ENCODE measurements at regions not wholly inside any gene's neighbourhood (a gene's known extent, or its start where the extent isn't known, plus 50 kb on each side); places are given as distances from the start of the nearest gene placed in this dataset.
A peak's percentile ranks its signal among the peaks of the same experiment; 100 is the strongest.

DNA sequence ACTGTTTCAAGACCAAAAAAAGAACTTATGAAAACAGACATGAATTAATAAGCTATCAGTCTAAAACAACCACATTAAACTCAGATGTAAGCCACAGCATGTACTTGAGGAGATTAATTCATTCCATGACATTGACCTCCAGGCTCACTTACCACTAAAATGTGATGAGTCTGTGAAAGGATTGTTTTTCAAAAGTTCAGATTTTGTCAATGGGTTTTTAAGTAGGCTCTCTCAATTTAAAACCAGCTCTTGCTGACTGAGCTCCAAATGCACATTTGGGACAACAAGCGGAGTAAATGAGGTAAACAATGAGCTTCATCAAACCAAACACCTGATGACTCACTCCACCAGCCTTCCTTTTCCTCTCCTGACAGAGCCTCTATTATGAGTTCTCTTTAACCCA, 197.0 kb downstream of the SIM1 start:
- peak; percentile 86 for DNase-seq (ENCODE audit: low read depth)

DNA sequence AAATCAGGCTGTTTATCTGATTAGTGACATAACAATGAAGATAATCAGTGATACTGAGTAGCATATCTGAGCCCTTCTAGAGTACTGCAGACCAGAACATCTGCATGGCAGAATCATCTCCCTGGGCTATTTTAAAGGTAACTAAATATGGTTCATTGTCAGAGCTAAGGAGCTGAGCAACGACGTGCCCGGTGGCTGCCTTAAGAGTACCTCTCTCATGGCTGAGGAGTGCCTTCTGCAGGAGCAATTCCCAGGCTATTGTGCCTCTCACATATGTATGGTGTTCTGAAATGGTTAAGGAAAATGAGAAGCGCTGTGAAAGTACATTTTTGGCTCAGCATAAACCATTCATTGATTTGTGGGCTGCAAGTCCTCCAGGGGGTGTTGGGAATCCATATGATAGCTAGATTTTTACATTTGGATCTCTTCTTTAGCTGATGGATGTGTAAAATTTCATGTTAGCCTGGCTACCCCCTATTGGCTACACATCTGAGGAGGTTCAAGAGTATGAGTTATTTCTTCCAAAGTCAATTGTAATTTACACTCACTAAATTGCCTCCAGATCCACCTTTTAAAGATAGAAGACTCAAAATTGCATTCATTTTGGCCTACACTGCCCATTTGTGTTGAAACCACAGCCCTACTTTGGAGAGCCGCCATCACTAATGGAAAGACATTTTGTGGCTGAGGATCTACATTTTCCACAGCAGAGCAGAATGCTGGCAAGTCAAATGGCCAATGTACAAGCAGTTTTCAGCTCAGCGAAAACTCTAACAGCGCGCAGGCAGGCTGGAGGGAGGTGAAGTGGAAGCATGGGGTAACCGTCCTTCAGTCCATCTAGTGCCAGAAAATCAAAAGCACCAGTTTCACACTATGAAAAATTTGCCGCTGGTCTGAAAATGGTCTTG, 198.0 kb downstream of the SIM1 start:
- DNase-seq (ENCODE audit: low read depth) = peak; percentile 31

DNA sequence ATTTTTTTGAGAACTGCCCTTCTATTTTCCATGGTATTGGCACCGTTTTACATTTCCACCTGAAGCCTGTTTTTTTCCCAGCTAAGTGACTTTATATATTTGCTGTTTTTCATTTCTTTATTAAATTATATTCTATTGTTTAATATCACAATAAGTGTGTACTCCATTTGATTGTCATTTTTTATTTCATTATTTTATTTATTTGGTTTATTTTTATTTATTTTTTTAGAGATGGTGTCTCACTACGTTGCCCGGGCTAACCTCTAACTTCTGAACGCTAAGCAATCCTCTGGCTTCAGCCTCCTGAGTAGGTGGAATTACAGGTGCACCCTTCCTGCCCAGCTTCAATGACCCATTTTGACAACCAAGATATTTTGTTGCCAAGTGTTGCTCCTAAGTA, 202.6 kb downstream of the SIM1 start:
- DNase-seq (ENCODE audit: low read depth) = no peak

DNA sequence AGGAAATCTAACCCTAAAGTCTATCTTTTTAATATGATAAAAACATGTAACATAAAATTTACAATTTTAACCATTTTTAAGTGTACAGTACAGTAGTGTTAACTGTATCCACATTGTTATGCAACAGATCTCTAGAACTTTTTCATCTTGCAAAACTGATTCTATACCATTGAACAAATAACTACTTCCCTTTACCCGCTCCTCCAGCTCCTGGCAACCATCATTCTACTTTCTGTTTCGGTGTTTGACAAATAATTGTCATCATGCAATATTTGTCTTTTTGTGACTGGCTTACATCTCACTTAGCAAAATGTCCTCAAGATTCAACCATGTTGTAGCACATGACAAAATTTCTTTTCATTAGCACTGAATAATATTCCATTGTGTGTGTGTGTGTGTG, 203.2 kb downstream of the SIM1 start:
- DNase-seq (ENCODE audit: low read depth) = no peak

DNA sequence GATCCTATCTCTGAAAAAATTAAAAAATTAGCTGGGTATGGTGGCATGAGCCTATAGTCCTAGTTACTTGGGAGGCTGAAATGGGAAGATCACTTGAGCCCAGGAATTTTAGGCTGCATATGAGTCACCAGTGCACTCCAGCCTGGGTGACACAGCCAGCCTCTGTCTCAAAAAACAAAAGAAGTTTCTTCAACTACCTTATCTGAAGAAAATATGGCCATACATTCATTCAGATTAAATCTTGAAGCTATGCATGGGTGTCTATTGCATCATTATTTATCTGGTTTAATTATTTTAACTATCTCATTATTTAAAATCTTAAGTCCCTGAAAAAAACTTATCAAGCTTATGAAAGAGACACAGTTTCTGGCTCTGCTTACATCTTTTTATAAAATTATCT, 204.1 kb downstream of the SIM1 start:
- DNase-seq (ENCODE audit: low read depth) = peak; percentile 62

DNA sequence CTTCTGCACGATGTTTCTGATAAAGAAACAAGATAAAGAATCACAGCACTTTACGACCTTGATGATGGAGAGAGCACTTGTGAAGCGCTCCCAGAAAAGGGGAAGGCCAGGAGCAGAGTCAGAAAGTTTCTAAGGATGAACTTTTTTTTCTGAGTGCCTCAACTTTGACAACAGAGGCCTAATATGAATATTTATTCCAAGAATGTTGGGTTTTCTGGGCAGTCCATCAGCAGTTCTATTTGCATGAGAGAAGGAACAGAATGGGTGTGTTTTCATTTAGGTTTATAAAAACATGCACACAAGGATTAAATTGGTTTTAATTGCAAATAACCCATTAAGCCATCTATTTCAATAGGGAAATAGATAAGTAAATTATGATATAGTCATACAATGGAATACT, 204.9 kb downstream of the SIM1 start:
- DNase-seq (ENCODE audit: low read depth) = no peak

DNA sequence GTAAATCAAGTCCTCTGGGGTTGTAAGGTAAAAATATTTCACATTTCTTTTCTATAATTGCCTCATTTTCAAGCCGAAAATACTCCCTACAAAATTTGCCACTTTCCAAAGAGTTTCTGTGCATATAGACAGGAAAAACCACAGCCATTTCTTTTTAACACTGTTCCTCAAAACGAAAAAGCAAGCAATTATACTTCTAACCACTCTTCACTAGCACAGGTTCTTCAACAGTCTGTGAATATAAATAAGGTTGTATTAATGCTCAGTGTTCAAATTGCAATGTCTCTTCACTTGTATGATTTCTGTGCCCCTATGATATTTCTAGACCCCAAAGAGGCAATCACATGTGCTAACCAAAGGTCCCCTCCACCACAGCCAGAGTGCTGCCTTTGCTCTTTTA, 206.0 kb downstream of the SIM1 start:
- DNase-seq (ENCODE audit: low read depth) = no peak

DNA sequence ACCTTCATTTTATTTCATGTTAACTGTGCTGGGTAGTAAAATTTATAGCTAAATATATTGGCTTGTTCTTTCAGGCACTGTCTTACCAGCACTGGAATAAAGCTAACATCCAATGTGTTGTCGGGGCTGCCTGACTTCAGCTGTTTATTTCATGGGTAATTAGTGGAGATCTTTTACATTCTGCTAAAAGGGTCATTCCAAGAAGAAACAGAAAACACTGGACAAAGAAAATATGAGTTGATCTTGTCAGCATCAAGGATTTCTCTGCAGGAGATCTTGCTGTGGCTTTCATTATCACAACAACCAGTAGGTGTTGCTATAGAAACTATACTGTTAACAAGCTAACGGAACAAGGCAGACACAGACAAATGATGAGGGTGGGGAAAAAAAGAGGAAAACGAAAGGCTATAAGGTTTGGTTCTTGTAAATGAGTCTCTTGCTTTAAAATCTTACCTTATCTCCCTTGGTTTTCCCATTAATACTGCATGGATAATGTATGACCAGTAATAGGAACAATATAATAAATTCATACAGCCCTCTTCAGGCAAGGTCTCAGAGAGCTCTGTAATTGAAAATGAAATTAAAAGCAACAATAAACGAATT, 206.8 kb downstream of the SIM1 start:
- DNase-seq (ENCODE audit: low read depth) = peak; percentile 79

DNA sequence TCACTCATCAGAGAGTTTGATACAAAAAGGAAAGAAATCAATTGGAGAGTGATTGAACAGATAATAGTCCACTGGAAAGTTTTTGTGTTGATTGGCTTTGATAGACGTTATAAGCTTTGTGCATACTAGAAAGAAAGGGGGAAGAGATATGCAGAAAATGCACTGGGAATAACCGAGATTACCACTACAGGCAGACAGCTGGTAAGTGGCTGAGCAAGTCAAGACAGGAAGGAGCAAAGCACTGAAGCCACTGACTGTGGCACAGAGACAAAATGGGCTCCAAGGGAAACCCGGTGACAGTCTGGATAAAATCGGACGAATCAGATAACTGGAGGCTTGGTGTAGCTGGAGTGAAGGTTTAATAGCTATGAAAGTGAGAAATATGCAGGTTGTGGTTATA, 209.0 kb downstream of the SIM1 start:
- DNase-seq (ENCODE audit: low read depth) = no peak

DNA sequence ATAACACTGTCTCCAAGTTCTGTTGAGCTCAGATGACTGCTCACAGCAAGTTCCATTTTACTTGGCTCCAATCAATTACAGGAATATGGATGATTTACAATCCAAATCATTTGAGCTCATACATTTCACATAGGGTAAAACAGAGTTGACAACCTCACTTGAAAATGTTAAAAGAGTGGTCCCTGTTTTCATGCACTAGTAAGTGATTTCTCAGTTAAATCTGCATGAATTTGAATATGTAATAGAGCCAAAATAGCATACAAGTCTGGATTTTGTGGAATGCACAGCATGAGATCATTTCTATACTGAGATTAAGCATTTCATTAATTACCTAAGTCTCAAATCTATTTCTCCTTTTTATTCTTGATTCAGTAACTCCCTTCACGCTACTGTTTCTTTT, 217.6 kb downstream of the SIM1 start:
- no peak for DNase-seq (ENCODE audit: low read depth)

DNA sequence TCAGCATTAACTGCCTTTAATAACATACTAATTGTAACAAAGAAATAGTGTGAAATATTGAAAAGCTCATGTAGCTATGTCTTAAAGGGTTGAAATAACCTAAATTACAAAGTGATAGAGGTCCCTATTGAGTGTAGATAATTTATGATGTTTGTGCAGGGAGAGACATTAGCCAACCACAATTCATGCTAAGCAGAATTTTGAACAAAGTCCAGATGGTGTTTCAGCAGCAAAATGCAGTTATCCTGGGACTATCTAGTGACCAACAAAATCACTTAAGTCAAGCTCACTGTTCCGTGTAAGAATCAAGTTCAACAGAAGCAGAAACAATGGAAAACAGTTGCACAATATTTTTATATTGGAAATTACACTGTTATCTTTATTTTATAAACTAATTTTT, 218.5 kb downstream of the SIM1 start:
- peak; percentile 69 for DNase-seq (ENCODE audit: low read depth)

DNA sequence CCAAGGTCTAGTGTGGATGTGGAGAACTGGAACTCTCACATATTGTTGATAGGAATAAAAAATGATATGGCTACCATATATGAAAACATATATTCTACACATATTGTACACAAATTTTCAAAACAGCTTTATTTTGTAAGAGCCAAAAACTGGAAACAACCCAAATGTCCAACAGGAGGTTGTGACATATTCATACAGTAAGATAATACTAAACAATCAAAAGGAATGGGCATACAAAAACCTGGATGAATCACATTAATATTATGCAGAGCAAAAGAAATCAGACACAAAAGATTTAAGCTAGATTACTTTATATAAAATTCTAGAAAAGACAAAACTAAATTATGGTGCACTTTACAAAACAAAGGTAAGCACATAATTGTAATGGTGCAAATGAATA, 223.9 kb downstream of the SIM1 start:
- no peak for DNase-seq (ENCODE audit: low read depth)

DNA sequence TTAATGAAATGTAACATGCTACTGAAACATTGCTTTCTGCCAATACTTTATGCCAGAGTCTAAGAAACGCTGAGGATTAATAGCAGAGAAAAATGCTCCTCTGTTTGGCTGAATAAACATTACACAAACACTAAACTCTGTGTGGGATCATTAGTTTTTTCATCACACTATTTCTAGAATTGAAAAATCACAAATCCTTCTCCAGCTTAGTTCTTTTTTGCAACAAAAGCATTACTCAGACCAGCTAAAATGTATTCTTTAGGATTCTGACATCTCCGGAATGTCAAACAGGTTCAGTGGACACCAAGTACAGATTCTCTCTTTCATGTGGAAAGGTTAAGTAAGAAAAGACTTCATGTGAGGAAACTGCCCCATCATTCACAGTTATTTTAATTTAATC, 226.9 kb downstream of the SIM1 start:
- peak; percentile 23 for DNase-seq (ENCODE audit: low read depth)

DNA sequence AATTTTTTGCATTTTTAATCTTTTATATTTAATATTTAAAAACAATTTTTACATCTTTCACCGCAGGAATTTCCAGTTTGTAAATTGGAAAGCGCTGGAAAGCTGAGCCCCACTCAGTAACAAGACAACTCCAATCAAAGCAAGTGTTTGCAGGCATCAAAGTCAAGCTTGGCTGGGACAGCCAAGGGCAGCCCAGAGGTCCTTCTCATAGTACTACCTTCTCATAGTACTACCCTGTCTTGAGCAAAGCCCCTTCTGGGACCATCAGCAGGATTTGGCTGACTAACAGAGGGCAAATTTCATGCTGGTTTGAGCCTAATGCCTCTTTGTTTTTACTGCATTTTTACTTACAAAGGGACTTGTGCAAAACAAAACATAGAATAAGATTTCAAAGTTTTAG, 228.3 kb downstream of the SIM1 start:
- DNase-seq (ENCODE audit: low read depth) = no peak

DNA sequence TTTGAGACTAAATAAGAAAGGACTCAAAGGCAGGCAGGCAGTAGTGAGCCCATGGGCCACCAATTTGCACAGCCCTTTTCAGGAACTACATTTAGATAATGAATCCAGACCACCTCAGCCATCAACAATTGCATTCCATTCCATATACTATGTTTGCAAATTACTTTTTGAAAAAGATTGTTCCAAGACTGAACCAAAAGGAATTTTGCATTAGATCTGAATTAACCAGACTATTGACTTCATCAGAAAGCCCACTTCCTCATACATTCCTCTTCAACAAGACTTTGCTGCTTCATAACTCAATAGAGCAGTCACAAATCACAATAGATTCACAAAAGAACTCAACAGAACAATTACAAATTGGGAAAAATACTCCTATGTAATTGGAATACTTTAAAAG, 229.1 kb downstream of the SIM1 start:
- no peak for DNase-seq (ENCODE audit: low read depth)

DNA sequence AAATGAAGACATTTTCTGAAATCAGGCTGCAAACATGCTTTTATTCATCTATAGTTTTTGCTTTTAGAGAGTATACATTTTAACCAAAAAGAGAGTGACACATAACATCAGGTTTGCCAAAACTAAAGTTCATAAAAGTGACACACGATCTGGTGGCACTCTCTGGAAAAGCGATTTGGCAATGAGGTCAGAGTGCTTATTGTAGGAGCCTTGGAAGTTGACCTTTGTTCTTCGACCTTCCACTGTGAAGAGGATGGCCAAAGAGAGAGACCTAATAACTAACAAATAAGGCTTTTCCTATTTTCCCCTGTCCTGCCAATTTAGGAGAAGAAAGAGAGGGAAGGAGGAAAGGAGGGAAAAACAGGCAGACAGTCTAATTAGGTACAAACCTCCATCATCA, 230.1 kb downstream of the SIM1 start:
- no peak for DNase-seq (ENCODE audit: low read depth)

DNA sequence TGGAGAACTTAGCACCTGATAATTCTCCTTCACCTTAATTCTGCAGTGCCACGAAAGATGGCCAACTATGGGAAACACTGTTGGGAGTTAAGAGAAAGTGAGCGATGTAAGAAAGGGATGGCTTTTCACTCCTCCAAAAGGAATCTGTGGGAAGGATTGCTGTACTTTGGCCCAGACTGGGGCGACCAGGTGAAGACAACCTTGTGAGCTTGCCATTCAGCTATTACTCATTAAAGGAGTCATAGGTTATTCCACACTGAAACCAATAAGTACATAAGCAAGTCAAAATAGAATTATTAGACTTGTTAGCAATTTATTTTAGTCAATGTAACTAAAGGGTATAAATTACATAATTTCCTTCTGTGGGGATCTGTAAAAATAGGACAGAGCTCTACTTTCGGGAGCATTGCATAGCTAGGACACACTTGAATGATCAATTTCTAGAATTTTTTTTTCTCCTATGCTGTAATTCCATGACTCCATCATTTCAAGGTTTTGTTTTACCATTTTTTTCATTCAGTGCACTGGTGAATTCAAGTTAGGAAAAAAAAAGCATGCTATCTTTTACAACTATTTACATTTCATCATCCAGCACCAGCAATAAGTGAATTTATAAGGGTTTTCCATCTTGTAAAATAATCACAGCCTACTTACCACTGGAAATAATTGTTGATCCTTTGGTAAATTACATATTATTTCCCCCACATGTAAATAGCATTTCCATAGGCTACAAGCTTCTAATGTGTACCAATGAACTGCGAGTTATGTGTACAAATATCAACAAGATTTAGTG, 231.7 kb downstream of the SIM1 start:
- no peak for DNase-seq (ENCODE audit: low read depth)

DNA sequence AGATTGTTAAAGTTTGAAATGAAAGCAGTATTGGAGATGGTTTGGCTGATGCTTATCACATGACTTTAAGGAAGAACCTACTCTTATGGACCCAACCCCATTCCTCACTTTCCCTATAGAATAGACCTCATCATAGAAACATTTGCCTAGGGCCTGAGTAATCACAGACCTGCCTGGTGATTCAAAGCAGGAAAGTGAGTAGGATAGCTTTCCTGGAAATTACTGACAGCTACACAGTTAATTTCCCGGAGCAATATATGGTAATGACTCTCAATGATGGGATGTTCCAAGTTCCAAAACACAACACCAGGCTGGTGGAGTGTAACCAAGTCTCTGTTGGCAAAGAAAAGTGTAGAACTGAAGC, 233.8 kb downstream of the SIM1 start:
- DNase-seq (ENCODE audit: low read depth) = peak; percentile 61

DNA sequence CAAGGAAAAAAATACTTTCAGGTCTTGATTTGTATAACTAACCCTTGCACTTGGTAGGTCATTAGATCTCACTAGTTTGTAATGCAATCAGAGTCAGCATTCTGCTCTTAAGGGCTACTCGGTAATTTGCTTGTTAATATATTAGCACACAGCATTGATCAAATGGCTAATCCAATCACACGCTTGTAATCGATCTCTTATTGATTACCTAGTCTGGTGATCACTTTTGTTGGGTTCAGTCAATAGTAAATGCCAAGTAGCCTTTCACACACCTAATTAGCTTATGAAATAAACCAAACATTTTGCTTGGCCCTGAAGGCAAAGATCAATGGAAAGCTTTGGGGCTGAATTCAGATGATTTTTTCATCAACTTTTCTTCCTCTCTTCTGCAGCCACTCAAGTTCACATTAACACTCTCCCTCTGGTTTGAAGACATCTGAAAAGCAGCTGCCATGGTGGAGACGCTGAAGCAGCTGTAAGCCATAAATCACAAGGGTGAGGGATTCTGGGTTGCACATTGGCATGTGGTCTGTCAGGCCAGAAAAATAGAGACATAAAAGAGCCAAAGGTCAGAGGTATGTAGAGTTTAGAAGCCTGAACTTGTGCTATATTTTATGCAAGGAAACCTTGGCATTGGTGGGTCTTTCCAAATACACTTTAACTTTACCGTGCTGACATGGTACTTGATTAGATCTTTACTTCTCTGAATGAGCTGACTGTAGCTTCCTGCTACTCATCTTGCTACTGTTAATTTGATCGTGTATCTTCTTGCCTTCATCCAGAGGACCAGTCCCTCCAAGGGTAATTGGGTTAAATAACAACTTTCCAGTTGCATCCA, 234.4 kb downstream of the SIM1 start:
- peak; percentile 28 for DNase-seq (ENCODE audit: low read depth)

DNA sequence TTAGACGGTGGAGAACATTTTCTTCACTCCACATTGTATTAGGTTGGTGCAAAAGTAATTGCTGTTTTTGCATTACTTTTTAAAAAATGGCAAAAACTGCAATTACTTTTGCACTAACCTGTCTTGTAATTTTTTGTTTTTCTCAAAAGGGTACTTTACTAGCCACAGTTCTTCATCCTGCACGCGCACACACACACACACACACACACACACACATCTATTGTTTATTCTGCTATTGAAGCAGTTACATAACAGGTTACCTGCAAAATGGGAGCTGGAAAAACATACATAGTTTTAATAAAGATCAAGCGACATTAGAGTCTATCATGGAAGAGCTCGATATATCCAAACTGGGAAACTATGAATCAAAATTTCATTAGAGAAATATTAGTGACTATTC, 235.2 kb downstream of the SIM1 start:
- no peak for DNase-seq (ENCODE audit: low read depth)

DNA sequence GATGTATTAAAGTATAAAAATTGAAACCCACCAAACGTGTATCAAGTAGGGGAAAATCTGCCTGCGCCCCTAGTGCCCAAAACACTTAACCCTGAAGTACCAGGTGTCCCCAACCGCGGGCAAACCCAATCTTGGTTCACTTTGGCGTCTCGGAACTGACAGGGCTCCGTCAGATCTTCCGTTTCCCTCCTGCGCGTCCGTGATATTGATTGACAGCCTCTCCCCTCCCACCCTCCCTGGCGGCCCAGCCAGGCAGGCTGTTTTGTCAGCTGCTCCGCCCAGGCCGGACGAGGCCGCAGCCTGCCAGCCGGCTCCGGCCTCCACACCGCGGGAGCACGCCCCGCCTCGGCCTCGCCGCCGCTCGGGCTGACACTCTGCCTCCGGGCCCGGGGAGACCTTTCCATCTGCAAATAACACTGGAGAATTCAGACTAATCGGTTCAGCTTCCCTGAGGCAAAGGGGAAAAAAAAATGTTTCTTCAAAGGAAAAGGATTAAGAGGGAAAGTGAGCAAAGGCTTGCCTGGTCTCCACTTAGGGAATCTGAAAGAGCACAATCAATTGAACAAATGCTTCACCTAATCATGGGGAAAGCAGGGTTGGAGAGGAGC, 234.9 kb upstream of the MCHR2 start:
- DNase-seq (ENCODE audit: low read depth) = peak; percentile 80

DNA sequence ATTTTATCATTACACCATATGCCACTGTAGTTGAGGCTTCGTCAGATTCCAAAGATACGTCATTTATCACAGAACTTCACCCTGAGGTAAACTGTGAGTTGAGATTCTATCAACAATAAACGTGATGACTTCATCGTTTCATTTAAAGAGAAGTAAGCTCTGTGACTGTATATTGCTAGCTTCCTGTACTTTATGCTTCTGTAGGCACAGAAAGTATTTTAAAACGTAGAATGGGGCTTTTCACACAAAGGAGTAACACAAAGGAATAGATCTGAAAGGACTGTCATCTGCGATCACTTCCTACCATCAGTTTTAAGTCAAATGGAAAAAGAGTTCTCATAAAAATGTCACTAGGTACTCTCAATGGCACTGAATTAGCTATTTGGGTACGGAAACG, 234.4 kb upstream of the MCHR2 start:
- DNase-seq (ENCODE audit: low read depth) = no peak

All from EH (cell line).